PC-9 (cell line): ENCODE measurements at regions not wholly inside any gene's neighbourhood (a gene's known extent, or its start where the extent isn't known, plus 50 kb on each side); places are given as distances from the start of the nearest gene placed in this dataset.
A peak's percentile ranks its signal among the peaks of the same experiment; 100 is the strongest.

ENCODE experiments used
- BruUV-seq: library from RNA; stranded (reverse); fragments of 400-500 nt; replicated peaks from 2 replicates; lab custom pipeline; 2021; lab: Mats Ljungman, UMichigan
- CTCF ChIA-PET: fragments of 300-600 bp; sonication (Branson Sonifier 250); formaldehyde crosslinking; loops from one replicate; lab custom pipeline; 2022; ENCODE audit warnings: antibody characterized with exemption; lab: Charles Lee
- POLR2A ChIA-PET: fragments of 300-600 bp; sonication (Branson Sonifier 250); formaldehyde crosslinking; loops from one replicate; lab custom pipeline; 2022; ENCODE audit warnings: antibody characterized with exemption; ENCODE audit not compliant: unreplicated experiment; lab: Charles Lee
- DNase-seq, 2 experiments: peaks; one replicate each; pipeline versions ENCODE4 v3.0.0 to v3.0.0-alpha.2; 2015 to 2022; ENCODE audit warnings: mixed read lengths in 1 of 2
- H2AFZ ChIP-seq: fragments of 200-600 bp; sonication (generic); 2 replicates; pipeline ENCODE4 v1.8.1; 2017; ENCODE audit warnings: antibody characterized with exemption
- H3F3A ChIP-seq: fragments of 200-600 bp; sonication (generic); 2 replicates; pipeline ENCODE4 v1.8.1; 2017; ENCODE audit warnings: antibody characterized with exemption, mild to moderate bottlenecking, low read depth; ENCODE audit not compliant: insufficient read depth
- H3K27ac ChIP-seq: fragments of 200-600 bp; sonication (generic); 2 replicates; pipeline ENCODE4 v1.6.1; 2016; ENCODE audit warnings: mixed run types
- H3K27me3 ChIP-seq: fragments of 200-600 bp; sonication (generic); 2 replicates; pipeline ENCODE4 v1.6.1; 2016; ENCODE audit warnings: low read depth, mixed run types; ENCODE audit not compliant: insufficient read depth
- H3K36me3 ChIP-seq: fragments of 200-600 bp; sonication (generic); 2 replicates; pipeline ENCODE4 v1.6.1; 2016; ENCODE audit warnings: low read depth, mixed run types
- H3K4me1 ChIP-seq: fragments of 200-600 bp; sonication (generic); replicated peaks from 2 replicates; pipeline ENCODE4 v1.6.1; 2016; ENCODE audit warnings: mixed run types; ENCODE audit not compliant: insufficient read depth
- H3K4me2 ChIP-seq: fragments of 200-600 bp; sonication (generic); 2 replicates; pipeline ENCODE4 v1.6.1; 2017; ENCODE audit warnings: mixed run types
- H3K4me3 ChIP-seq: fragments of 200-600 bp; sonication (generic); 2 replicates; pipeline ENCODE4 v1.6.1; 2016; ENCODE audit warnings: mixed run types
- H3K79me2 ChIP-seq: fragments of 200-600 bp; sonication (generic); 2 replicates; pipeline ENCODE4 v1.6.1; 2017; ENCODE audit warnings: low read depth, mixed run types
- H3K9me2 ChIP-seq: fragments of 200-600 bp; sonication (generic); 2 replicates; pipeline ENCODE4 v1.8.1; 2017; ENCODE audit warnings: mild to moderate bottlenecking; ENCODE audit not compliant: insufficient read depth
- H3K9me3 ChIP-seq: fragments of 200-600 bp; sonication (generic); 2 replicates; pipeline ENCODE4 v1.8.1; 2016; ENCODE audit warnings: low read depth; ENCODE audit not compliant: insufficient read depth
- H4K20me1 ChIP-seq: fragments of 200-600 bp; sonication (generic); 2 replicates; pipeline ENCODE4 v1.8.1; 2017; ENCODE audit not compliant: insufficient read depth
- EZH2 ChIP-seq: fragments of 200-600 bp; sonication (generic); IDR thresholded peaks from 2 replicates; pipeline ENCODE4 v1.8.0; 2017; ENCODE audit warnings: antibody characterized with exemption, low read depth
- intact Hi-C: fragments of 100-400 bp; cut with micrococcal nuclease; formaldehyde crosslinking; loops from one replicate; pipeline ENCODE4 v1.10.0; 2022; ENCODE audit not compliant: unreplicated experiment
- TF ChIP-seq, protein P1 (sequence below): fragments of 200-600 bp; sonication (generic); conservative IDR thresholded peaks from 2 replicates; pipeline ENCODE4 v1.6.1; 2017; ENCODE audit warnings: mixed run types, antibody characterized with exemption, mild to moderate bottlenecking, moderate library complexity

DNA sequence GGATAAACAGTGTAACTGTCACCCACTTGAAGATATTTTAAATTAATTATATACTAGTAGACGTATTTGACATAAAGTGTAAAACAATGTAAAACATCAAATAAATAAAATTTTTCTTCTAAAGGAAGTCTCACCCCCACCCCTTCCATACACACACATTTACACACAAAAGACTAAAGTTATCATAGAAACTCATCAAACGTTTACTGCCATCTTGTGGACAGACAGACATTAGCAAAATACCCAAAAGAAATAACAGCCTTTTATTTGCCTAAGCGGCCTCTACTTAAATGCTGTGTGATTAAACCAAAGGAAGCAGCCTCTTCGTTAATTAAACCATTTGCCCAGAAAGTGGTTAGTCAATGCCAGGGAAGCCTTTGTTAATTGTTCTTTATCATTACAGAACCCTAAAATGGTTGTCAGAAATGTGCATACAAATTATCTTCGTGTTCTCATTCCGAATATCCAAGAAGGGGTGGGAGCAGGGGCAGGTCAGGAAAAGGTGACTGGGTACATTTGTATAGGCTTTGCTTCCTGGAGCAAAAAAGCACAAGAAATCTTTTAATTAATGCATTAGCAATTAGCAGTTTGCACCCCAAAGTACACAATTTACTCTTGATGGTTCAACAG is 176.2 kb upstream of the SASH1 start:
- intact Hi-C loops, result loop anchor here (5.0 kb wide), 2 partner anchors 659 to 774 kb away; partner anchors contain the start of gene SAMD5
- H3K27ac ChIP-seq, result no peak overlapping the region
- H2AFZ ChIP-seq, result no peak overlapping the region
- BruUV-seq, result no TSS peak
- no peak overlapping the region for H3K4me3 ChIP-seq
- TF ChIP-seq, protein P1, sequence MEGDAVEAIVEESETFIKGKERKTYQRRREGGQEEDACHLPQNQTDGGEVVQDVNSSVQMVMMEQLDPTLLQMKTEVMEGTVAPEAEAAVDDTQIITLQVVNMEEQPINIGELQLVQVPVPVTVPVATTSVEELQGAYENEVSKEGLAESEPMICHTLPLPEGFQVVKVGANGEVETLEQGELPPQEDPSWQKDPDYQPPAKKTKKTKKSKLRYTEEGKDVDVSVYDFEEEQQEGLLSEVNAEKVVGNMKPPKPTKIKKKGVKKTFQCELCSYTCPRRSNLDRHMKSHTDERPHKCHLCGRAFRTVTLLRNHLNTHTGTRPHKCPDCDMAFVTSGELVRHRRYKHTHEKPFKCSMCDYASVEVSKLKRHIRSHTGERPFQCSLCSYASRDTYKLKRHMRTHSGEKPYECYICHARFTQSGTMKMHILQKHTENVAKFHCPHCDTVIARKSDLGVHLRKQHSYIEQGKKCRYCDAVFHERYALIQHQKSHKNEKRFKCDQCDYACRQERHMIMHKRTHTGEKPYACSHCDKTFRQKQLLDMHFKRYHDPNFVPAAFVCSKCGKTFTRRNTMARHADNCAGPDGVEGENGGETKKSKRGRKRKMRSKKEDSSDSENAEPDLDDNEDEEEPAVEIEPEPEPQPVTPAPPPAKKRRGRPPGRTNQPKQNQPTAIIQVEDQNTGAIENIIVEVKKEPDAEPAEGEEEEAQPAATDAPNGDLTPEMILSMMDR, result peak; percentile 83
- no peak for TF ChIP-seq EZH2
- H3K36me3 ChIP-seq, result no peaks in the 10 kb centered on the region
- no peaks in the 10 kb centered on the region for H3K9me2 ChIP-seq
- H3F3A ChIP-seq, result no peaks in the 10 kb centered on the region
- ChIA-PET CTCF (no interaction called here), POLR2A (no interaction called here)
- no peak overlapping the region for H3K4me2 ChIP-seq
- no peaks in the 10 kb centered on the region for H3K4me1 ChIP-seq
- peak in 1 of 2 experiments; percentile 58 for DNase-seq
- H3K9me3 ChIP-seq, result no peaks in the 10 kb centered on the region
- no peaks in the 10 kb centered on the region for H3K27me3 ChIP-seq
- H4K20me1 ChIP-seq, result no peaks in the 10 kb centered on the region
- no peaks in the 10 kb centered on the region for H3K79me2 ChIP-seq

DNA sequence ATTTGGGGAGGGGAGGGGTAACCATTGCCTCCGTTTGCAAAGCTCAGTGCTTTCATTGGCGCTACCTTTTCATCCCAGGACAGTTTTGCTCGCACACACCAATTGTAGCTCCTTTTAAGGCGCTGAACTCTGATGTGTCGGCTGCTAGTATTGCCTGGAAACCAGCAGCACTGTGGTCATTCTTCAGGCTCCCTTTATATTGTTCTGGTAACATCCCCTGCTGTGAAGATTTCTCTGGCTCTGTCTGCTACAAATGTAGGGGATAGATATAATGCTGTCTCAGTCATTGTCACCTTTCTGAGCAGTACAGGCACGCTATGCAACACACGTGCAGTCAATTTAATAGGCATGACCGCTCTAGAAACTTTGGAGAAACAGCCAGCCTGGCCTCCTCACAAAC is 172.9 kb upstream of the SASH1 start:
- POLR2A ChIA-PET, result interaction anchor here (0.6 to 0.9 kb wide), 2 partner anchors 163 to 749 kb away, joined by 3 to 9 read pairs; no protein-coding TSS in a partner anchor
- CTCF ChIA-PET, result interaction anchor here (0.6 kb wide), 1 partner anchor 187 kb away, joined by 4 read pairs; no protein-coding TSS in a partner anchor

DNA sequence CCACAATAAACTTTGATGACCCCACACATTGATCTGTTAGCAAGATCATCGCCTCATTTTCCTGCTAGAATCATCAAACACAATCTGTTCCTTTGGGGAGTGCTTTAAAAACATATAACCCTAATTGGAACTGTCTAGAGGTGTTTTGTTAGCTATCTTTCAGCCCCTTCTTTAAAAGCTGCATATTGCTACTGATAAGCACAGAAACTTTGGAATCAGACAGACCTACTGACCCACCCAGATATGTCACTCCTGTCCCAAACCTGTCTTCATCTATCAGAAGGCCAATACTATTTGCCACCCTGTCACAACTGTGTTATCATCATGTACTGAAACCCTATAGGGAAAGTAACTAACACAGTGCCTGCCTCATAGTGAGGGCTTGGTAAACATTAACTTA is 172.4 kb upstream of the SASH1 start:
- Histone ChIP-seq H3K4me1 (no peaks in the 10 kb centered on the region), H4K20me1 (no peaks in the 10 kb centered on the region), H3K9me3 (no peaks in the 10 kb centered on the region), H3K27ac (no peak overlapping the region), H3F3A (no peaks in the 10 kb centered on the region), H3K4me3 (no peak overlapping the region), H3K27me3 (no peaks in the 10 kb centered on the region), H3K36me3 (no peaks in the 10 kb centered on the region), H2AFZ (no peak overlapping the region), H3K4me2 (no peak overlapping the region), H3K9me2 (no peaks in the 10 kb centered on the region), H3K79me2 (no peaks in the 10 kb centered on the region)
- ChIA-PET CTCF (interaction anchor here (0.6 to 0.9 kb wide), 2 partner anchors 10 to 186 kb away, joined by 4 to 8 read pairs; no protein-coding TSS in a partner anchor), POLR2A (interaction anchor here (0.6 to 0.9 kb wide), 2 partner anchors 162 to 750 kb away, joined by 3 to 9 read pairs; no protein-coding TSS in a partner anchor)
- TF ChIP-seq EZH2, result no peak
- TF ChIP-seq, protein P1, result no peak
- intact Hi-C loops, result no loop called here
- no TSS peak for BruUV-seq
- no peak for DNase-seq

More for the DNA sequence above, 172.9 kb upstream of the SASH1 start:
- intact Hi-C loops, result loop anchor here (5.0 kb wide), 2 partner anchors 662 to 777 kb away; partner anchors contain the start of gene SAMD5
- DNase-seq, result no peak
- Histone ChIP-seq H3F3A (no peaks in the 10 kb centered on the region), H3K79me2 (no peaks in the 10 kb centered on the region), H3K36me3 (no peaks in the 10 kb centered on the region), H2AFZ (no peak overlapping the region), H3K27ac (no peak overlapping the region), H3K27me3 (no peaks in the 10 kb centered on the region), H4K20me1 (no peaks in the 10 kb centered on the region), H3K4me1 (no peaks in the 10 kb centered on the region), H3K4me2 (no peak overlapping the region), H3K9me2 (no peaks in the 10 kb centered on the region), H3K9me3 (no peaks in the 10 kb centered on the region), H3K4me3 (no peak overlapping the region)
- no TSS peak for BruUV-seq
- TF ChIP-seq, protein P1, result no peak
- no peak for TF ChIP-seq EZH2
